NCI-H526 treated with DMSO at 0.1 percent for 48 hours (cell line): ENCODE measurements at regions not wholly inside any gene's neighbourhood (a gene's known extent, or its start where the extent isn't known, plus 50 kb on each side); places are given as distances from the start of the nearest gene placed in this dataset.

Experiments used
- DNase-seq: peaks from one replicate; lab custom pipeline; 2025; lab: John Stamatoyannopoulos, UW

- DNase-seq, result peak; percentile 10
These were observed 261.0 kb upstream of the CDH6 start for GRCh38 chr5:30932273-30933017.

DNA sequence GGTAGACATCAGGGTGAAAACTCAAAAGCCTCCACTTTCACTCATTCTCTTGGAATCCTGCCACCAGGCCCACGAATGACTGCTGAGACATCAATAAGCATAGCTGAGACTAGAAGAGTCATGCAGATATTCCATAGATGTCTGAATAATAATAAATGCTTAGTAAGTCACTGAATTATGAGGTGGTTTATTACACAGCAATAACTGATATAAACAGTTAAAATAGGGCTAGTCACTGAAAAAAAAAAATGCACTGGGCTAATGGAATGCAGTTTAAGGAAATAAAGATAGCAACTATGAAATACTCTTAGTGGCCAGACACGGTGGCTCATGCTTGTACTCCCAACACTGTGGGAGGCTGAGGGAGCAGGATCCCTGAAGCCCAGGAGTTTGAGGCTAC, 262.8 kb upstream of the CDH6 start:
- no peak for DNase-seq

DNA sequence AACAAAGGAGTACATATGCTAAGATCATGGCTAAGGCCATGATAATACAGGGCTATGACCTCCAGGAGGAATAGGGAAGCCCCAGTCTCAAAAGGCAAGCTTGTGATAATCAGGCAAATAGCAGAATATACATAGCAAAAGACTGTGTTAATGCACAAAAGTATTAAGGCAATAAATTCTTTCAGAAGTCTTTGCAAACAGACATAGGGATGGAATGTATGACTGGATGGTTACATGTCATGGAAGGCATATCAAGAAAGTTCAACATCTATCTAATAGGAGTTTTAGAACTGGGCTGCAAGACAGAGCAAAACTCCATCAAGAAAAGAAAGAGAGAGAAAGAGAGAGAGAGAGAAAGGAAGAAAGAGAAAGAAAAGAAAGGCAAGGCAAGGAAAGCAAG, 264.5 kb upstream of the CDH6 start:
- no peak for DNase-seq

- DNase-seq, result no peak
These were observed 267.3 kb upstream of the CDH6 start for GRCh38 chr5:30926218-30926617.

DNA sequence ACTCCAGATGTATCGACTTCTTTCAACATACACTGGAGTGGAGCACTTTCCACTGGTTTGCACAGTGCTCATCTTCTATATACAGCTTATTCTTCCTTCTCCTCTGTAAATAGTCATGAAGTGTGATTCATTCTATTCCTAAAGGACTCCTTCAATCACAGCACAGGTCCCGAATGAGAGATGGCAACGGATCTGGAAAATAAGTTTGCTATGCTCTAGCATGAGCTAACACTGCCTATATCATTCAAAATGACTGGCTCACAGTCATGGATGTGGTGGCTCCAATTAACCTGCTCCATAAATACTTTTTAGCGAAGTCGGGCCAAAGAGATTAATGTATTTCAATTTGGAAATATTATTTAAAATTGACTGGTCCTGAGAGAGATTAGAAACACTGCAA, 272.1 kb upstream of the CDH6 start:
- no peak for DNase-seq

DNA sequence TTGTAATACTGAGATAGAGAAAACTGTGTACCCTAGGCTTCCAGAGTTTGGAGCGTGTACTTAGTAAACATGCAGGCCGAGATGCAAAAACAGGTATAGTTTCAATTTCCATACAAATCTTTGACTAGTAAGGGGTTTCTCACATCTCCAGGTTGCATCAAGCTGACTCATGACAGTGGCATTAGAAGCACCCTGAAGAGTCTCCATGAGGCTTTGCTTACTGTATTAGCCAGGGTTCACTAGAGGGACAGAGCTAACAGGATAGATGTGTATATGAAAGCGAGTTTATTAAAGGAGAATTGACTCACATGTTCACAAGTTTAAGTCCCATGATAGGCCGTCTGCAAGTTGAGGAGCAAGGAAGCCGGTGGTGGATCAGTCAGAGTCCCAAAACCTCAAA, 275.3 kb upstream of the CDH6 start:
- no peak for DNase-seq

DNA sequence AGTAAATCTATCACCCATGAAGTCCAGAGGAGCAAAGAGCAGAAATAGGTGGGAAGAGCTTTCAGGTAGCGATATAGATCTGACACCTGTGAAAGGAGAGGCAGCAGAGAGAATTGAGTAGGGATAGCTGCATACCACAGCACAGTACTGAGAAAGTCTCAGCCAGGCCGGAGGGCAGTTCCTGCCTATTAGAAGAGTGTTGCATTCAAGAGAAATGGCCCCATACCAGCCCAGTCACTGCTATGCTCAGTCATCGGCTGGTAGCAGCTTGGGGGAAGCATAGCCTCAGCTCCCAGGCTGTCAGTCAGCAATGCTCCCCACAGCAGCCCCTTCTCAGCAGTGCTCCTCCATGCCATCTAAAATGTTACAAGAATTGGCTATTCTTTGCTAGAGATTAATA, 285.1 kb upstream of the CDH6 start:
- DNase-seq, result no peak

DNA sequence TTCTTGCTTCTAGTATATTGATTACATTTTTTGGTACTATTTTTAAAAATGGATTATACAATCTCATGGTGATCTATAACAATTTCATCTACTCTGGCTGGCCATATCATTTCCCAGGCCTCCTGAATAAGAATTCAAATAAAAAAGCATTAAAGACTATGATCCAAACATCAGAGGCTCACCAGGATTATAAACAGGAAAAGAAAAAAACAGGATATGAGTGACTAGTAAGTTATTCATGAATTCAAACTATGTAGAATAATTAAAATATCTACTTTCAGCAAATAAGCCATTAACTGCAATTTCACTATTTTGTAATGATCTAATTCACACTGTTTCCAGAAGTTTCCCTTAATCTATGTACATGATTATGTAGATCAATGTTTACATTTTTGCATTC, 293.1 kb upstream of the CDH6 start:
- no peak for DNase-seq

DNA sequence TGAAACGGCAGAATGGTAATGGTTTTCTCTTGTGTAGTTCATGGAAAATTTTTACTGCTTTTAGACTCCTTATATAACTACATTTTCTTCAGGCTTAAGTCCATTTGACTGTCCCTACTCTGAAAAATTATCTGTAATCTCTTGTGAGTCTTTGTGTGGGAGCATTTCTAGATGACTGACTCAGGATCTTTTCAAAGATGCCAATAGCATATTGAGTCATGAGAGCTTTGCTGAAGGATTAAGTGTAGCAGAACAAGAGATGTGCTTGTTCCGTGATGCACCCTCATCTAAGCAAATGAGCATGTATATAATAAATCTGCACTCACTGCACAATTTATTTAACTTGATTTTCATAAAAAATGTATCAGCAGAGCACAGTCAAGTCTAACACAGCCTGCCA, 298.7 kb upstream of the CDH6 start:
- DNase-seq, result no peak

DNA sequence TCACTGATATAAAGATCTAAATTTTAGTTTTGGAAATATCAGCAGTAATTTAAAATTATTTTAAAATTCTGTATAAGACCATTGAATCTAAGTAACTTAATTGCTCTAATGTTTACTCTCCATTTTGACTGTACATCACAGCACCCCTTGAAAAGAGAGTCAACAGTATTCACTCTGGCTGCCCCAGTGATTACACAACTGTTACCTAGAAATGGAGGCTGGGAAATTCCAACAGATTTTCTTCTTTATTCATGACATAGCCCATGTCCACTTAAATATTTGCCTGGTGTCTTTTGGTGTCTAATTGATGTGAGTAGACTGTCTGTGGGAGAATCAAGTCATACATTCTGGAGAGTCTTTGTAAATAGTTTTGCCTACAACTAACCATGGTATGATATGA, 301.8 kb upstream of the CDH6 start:
- DNase-seq, result no peak

GRCh38 chr5:30890377-30890776, 303.1 kb upstream of the CDH6 start:
- DNase-seq, result no peak

DNA sequence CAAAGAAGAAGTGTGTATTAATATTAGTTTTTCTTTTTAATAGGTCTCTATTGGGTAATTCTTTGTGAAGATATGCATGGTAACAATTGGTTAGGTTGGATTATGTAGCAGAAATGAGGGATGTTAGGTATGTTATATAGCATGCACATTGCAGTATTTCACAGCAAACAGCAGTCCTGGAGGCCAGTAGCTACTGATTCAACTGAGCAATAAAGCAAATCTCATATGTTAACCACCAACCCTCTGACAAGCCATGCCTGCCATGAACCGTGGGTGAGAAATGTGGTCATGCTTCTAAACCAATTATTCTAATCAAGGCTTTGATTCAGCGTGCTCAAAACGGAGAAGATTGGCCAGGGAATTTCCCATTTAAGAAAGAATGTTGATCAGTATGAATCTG, 313.0 kb upstream of the CDH6 start:
- no peak for DNase-seq

- DNase-seq, result no peak
These were observed 313.6 kb upstream of the CDH6 start for GRCh38 chr5:30879887-30880286.

- DNase-seq, result no peak
These were observed 314.7 kb upstream of the CDH6 start for GRCh38 chr5:30878746-30879145.

DNA sequence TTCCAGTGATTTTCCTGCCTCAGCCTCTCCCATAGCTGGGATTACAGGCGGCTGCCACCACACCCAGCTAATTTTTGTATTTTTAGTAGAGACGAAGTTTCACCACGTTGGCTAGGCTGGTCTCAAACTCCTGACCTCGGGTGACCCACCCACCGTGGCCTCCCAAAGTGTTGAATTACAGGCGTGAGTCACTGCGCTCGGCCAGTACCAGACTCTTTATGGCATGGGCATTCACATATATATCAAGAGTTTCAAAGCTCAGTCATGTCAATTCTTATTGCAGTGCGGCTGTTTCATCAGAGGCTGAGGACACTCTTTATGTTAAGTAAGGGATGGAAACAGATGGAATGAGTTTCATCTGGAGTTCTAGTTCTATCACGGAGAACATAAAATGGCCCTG, 315.2 kb upstream of the CDH6 start:
- no peak for DNase-seq

DNA sequence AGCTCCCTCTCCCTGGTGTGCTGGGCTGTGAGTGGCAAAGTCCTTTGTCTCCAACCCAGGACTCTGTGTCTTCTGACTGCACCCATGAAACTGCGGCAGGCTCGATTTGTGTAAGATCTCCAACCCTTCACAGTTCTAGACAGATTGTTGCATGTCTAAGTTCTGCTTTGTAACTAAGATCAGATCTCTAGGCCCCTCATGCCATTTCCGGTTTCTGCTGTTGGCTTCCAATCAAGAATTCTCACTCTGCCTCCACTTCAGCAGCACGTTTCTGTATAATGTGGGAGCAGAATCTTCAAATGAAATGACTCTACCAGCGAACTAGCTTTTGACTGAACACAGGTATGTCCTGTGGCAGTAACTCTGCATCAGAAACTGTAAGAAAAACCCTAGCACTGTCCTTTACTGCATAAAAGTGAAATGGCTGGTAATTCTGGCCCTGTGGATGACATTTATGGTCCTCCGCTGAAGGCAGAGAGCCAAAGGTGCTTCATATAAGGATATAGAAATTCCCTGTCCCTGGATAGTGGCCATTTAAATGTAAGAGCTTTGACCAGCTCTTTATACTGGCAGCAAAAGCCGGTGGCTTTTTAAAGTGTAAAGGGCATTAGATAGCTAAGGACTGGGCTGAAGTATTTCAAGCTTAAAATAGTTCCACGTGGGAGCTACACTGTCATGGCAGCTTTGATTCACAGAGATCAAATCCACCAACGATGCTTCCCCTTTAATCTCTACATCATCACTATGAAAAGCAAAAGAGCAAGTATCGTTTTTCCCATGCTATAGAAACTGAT, 319.0 kb upstream of the CDH6 start:
- DNase-seq, result no peak

GRCh38 chr5:30871196-30871595, 322.3 kb upstream of the CDH6 start:
- DNase-seq, result no peak

GRCh38 chr5:30867711-30868110, 325.8 kb upstream of the CDH6 start:
- no peak for DNase-seq

DNA sequence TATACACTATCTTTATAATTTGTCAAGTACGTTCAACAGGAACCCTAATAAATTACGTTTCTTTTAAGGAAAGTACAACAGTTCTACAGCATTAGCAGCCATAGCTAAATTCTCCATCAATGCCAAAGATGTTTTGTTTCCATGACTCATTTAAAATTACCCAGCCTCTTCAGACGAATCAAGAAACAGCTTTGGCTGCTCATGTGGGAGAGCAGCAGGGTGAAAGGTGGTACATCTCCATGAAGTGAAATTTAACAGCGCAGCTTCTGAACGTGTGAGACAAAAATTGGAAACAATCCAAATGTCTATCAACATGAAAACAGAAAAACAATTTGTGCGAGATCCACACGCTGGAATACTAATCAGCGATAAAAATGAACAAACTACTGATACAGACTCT, 327.3 kb upstream of the CDH6 start:
- no peak for DNase-seq

DNA sequence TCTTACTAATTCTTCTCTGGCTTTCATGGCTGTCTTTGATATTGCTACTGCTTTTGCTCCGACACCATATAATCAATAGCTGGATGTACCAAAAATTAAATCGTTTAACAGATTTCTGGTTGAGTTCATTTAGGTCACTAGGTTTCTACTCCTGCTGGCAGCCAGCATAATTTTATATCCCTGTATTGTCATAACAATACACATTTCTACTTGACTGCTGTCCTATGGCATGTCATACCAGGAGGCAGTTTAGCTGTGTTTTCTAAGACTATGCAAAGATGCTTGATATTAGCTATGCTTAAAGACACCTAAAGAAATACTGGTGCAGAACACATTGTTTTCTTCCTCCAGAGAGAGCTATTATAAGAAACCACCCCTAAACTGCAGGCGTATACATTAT, 337.2 kb upstream of the CDH6 start:
- DNase-seq, result no peak

- no peak for DNase-seq
These were observed 340.3 kb upstream of the CDH6 start for GRCh38 chr5:30853158-30853557.

GRCh38 chr5:30850866-30851265, 342.6 kb upstream of the CDH6 start:
- no peak for DNase-seq

GRCh38 chr5:30849931-30850710, 343.4 kb upstream of the CDH6 start:
- DNase-seq, result no peak
